HG02970 (cell line): ENCODE measurements at regions not wholly inside any gene's neighbourhood (a gene's known extent, or its start where the extent isn't known, plus 50 kb on each side); places are given as distances from the start of the nearest gene placed in this dataset.
"Not testable (repeated sequence)": the region's sequence is repeated elsewhere in the genome, so short reads cannot be mapped to it uniquely, and the experiment has no call there.

ENCODE experiments used
- ATAC-seq: cut with Tn5 transposase; IDR thresholded peaks from one replicate; pipeline ENCODE4 v1.9.1; 2021; ENCODE audit warnings: mild to moderate bottlenecking, moderate library complexity, moderate number of reproducible peaks; ENCODE audit not compliant: unreplicated experiment, low FRiP score

DNA sequence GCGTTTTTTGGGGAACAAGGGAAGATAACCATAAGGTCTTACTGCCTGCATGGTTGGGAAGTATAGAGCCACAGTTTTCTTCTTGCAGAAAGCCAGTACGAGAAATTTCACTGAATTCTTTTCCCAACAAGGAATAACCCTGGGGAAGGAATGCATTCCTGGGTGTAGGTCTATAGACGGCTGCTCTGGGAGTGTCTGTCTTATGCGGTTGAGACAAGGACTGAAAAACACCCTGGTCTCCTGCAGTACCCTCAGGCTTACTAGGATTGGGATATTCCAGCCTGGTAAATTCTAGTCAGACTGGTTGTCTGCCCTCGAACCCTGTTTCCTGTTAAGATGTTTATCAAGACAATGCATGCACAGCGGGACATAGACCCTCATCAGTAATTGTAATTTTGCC is 984.3 kb upstream of the NUDT12 start:
- not testable (repeated sequence) for ATAC-seq

DNA sequence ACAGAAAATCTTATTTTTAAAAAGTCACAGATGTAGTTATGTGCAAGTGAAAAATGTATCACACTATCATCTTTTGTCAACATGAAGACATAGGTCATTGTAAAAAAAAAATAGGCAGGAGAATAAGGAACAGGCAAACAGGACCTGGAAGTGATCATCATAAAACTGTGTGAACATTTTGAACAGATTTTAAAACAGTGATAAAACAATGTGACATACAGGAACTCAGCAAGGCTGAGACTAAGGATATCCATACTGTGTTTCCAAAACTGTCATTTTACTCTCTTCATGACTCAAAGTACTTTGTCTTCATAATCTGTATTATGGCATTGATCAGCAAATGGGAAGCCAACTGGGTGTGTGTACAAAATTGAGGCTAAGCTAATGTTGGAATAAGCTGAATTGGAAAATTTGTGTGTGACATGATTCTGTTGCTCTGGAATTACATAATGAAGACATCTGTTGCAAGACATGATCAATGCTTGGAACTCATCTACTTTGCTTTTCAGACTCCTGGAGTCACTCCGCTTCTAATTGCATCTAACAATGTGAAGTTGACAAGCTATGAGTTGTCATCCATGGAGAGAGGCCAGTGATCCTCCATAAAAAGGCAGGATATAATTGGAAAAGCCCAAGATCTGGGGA is 978.7 kb upstream of the NUDT12 start:
- no peak for ATAC-seq

DNA sequence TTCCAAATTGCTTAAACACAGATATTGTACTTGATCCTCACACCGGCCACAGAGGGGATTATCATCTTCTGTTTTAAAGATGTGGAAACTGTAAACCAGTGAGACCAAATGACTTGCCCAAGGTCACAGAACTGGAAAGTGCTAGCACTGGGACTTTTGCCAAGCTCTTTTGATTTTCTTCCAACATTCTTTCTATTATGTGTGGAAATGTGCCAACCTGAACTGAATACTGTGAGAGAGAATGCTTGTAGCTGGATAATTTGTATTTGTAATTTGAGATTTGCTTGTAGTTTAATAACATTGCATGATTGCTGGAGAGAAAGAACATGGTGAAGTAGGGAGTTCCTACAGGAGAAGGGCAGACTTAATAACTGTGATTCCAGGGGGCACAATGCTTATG is 977.9 kb upstream of the NUDT12 start:
- ATAC-seq, result no peak

DNA sequence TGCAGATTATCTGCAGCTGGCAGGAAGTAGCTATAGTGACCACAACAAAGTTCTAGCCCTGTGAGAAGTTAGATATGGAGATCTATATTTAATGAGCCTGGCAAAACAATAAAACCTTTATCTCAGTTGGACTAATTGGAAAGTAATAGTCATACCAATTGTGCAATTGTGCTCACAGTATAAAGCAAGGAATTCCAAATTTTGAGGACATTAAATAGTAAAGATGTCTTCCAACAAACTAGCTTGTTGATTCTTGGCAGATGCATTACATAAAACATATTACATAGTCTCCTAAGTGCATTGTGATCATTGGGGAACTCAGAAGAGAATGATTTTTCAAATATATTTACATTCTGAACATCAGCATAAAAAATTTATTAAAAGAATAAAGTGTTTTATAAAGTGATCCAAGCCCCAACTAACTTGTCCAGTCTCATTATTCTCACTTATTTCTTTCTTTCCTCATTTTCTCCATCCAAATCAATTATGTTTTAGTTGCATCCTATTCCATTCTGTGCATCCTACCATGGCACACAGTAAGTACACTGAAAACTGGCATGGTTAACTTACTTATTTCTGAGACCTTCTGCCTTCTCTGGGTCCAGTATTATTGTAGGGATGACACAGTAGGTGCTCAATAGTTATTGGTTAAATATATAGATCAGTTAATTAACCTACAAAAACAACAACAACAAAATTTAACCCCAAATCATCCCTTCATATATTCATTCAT is 977.2 kb upstream of the NUDT12 start:
- ATAC-seq, result no peak

DNA sequence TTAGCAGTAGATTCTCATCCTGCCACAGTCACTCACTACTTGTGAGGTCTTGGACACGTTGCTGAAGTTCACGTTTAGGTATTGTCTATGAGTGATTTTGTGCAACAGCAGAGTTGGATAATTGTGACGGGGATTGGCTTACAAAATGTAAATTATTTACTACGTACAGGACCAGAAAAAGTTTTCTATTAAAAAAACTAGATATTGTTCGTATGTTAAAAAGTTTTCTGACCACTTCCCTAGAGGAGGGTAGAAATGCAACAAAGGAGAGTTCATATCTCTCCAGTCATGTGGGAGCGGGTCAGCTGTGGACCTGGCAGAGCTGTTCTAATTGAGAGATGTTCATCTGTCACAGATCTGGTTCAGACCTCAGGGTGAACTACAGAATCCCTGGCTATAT is 976.1 kb upstream of the NUDT12 start:
- no peak for ATAC-seq

DNA sequence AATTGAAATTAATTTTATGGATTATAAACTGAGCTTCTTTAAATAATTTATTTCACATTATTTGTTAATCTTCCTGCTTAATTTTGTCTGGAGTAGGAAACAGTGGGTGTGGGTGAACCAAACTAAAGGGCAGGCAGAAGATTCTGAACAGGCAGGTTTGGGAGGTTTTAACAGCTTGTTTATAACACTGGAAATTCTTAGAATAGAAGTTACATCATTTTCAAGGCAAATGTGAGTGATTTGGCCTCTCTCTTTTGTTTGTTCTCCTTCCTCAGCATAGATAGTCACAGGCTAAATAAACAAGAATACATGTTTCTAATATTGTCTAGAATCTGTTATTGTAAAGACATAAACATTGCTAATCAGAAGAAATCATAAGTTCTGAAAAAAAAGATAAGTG is 970.9 kb upstream of the NUDT12 start:
- ATAC-seq, result no peak

DNA sequence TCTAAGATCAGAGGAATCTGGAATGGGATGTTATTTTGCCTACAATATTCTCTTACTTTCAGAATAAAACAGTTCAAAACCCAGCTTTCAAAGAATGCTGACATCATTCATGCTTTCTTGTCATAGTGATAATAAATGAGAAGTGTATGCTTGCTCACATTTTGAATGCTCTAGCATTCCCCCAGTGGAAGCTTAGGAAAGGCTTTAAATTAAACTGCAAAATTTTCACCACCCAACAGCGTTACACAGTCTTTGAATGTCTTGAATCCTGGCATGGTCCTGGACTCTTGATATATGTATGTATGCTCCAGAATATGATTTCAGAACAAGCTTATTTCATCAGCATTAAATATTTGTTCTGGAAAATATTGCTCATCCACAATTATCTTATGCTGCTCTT is 964.3 kb upstream of the NUDT12 start:
- no peak for ATAC-seq

DNA sequence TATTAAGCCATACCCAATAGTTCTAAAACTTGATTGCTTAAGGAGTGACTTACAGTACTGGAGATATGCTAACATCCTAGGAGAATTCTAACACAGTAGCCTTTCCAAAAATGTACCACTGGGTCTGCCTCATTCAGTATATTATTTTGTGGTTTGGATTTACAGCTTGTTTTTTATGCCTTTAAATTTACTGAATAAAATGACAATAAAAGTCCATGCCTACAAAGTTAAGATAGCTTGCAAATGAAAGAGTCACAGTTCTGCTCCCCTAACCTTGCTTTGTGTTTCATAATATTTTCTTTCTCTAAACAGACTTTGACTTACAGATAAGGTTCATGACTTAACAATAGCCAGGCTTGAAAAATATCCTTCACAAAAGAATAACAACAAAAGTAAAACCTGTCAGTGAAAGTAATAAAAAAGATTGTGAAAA is 951.1 kb upstream of the NUDT12 start:
- no peak for ATAC-seq

DNA sequence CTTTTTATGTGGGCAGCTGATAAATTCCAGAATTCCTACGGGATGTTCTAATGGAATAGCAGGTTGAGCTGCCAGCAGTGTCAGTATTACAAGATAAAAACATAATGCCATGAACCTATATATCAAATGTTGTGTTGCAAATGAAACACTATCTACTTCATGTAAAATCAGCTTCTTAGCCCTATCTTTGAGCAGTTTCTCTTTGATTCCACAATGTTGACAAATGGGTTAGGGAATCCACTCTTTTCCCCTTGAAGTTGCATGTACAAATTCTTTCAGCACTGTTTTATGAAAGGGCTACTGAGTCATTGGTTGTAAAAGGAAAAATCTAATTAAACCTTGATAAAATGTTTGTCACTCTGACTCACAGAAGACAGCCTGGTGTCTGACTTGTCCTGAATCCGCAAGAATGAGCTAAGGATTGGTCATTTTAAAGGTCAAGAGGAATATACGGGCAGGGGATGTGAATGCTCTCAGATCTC is 950.6 kb upstream of the NUDT12 start:
- no peak for ATAC-seq

DNA sequence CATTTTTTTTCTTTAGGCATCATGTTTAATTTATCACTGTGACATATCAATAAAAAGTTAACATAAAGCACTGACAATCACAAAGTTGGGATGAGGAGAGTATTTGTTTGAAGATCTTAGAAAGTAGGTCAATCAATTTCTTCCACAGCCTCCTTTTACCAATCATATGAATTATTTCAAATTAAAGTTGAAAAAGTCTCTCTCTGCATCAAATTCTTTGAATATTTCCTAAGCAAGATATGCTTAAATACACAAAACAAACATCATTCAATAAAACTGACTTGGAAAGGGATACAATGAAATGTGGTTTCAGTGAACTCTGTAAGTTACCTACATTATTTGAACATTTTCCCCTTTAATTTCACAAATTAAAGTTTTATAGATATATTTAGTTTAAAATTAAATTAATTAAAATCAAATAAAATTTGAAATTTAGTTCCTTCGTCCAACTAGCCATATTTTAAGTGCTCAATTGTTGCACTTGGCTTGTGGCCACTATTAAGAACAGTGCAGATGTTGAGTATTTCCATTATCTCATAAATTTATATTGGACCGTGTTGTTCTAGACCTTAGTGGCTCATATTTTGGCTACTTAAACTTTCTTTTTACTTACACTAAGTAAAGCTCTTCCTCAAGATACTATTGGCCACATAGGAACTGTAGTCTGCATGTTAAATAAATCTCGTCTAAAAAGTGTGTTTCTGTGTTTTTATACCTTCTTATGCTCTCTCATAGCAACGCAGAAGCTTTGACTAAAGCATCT is 949.7 kb upstream of the NUDT12 start:
- no peak for ATAC-seq

DNA sequence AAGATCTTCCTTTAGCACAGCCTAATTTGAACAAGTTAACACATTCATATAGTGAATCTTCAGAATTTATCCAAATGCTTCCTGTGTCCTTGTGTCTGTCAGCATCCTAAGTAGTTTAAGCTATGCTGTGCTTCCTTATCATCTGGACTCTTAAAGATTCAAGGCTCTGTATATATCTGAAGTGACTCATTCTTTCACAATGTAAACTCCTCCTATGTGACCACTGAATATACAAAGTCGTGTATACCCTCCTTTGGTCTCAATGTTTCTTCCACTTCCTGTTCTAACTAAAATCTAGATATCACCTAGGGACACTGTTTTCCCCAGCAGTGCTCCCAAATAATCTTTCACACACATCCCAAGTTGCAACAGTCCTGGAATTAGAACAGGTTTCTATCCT is 935.7 kb upstream of the NUDT12 start:
- ATAC-seq, result no peak

DNA sequence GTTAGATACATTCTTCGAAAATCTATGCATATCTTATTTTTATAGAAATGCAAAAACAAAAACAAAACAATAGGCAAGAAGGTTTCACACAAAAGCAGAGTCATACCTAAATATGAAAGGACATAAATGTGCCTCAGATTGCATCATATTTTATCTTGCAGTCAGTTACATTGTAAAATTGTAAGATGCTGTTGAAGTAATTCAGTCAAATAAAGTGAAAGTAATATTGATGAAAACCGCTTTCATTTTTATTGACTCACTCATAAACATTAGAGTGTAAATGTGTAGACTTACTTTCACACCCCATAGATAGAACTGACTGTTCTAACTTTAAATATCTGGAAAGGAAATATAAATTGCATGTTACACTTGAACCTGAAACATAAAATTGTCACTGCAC is 931.5 kb upstream of the NUDT12 start:
- ATAC-seq, result no peak

DNA sequence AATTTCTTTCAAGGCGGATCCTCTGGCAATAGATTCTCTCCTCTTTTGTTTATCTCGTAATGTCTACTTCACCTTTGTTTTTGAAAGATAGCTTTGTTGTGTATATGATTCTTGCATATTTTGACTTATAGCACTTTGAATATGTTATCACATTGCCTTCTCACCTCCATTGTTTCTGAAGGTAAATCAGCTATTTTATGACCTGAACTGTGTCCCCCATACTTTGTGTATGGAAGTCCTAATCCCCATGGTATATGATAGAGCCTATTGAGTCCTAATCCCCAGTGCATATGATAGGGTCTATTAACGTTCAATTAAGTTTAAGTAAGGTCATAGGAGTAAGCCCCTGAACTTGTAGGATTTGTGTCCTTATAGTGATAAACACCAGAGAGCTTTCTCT is 910.2 kb upstream of the NUDT12 start:
- no peak for ATAC-seq

DNA sequence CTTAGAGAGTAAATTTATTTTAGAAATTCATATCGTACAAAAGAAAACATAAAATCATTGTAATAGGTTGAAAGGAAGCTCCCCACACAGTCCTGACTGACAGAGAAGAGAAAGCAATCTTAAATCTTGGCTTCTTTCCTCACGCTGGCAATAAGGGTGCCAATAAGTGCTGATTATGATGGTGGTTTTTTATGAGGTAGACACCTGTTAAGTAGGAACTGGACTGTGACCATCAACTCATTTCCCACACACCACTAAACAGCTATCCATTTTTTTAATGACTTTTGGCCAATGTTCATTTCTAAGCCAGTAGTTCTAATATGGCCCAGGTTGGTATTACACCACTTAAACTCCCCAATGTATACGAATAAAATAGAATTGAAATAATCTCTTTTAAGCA is 893.5 kb upstream of the NUDT12 start:
- no peak for ATAC-seq

DNA sequence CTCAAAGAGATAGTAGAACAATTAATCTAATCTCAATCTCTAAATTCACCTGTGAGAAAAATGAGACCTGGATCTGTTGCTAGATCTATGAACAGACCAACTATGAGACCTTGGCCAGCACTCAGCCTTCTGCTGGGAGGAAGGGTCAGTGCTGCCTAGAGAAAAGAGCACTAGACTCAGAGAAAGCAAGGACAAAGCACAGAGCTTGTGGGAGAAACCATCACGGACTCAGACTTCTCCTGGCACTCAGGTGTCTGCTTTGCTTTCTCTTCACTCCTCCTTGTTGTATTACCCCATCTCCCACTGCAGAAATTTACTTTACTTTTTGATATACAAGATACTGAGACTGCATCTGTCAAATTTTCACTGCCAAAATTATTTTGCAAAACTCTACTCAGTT is 890.0 kb upstream of the NUDT12 start:
- no peak for ATAC-seq

DNA sequence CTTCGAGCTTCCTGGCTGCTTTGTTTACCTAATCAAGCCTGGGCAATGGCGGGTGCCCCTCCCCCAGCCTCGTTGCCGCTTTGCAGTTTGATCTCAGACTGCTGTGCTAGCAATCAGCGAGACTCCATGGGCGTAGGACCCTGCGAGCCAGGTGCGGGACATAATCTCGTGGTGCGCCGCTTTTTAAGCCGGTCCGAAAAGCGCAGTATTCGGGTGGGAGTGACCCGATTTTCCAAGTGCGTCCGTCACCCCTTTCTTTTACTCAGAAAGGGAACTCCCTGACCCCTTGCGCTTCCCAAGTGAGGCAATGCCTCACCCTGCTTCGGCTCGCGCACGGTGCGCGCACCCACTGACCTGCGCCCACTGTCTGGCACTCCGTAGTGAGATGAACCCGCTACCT is 889.3 kb upstream of the NUDT12 start:
- ATAC-seq, result not testable (repeated sequence)

DNA sequence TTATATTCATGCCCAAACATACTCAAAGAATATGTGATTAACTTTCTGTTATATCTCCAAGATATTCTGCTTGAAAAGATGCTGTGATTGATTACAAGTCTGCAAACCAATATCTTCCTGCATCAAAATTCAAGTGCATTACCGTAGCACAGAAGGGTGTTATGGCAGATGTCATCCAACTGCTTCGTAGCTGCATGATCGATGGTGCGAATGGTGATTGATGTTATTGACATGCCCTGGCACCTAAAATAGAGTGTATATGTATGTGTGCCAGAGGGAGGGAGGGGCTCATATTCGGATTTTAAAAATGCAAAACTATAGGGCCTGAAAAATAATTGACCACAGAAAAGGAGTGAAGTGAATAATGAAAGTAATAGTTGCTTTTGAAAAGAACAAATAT is 882.1 kb upstream of the NUDT12 start:
- ATAC-seq, result no peak

DNA sequence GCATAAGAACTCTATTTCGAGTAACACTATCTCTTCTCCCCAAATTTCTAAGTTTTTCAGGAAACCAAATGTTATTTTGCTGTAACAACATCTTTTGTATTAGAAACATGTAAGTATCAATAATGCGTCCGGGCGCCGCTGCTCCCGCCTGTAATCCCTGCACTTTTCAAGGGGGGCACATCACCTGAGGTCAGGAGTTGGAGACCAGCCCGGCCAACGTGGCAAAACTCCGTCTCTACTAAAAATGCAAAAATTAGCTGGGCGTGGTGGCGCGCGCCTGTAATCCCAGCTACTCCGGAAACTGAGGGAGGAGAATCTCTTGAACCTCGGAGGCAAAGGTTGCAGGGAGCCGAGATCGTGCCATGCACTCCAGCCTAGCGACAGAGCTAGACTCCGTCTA is 881.1 kb upstream of the NUDT12 start:
- no peak for ATAC-seq

DNA sequence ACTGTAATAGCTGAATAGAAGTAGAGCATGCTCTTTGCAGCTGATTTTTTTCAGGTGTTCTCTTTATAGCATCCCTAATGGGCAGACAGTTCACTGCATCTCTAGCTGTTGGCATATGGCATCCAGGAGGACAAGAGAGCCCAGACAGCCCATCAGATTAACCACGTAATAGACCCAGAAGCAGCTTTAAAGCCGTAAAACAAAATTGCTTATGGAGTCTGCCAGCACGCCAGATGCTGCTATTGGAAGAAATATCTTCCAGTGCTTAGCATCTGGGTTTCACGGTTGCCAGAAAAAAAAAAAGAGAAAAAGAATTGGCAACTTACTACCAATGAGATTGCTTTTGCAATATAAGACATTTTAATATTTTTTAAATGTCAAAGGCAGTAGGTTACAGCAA is 869.4 kb upstream of the NUDT12 start:
- no peak for ATAC-seq

DNA sequence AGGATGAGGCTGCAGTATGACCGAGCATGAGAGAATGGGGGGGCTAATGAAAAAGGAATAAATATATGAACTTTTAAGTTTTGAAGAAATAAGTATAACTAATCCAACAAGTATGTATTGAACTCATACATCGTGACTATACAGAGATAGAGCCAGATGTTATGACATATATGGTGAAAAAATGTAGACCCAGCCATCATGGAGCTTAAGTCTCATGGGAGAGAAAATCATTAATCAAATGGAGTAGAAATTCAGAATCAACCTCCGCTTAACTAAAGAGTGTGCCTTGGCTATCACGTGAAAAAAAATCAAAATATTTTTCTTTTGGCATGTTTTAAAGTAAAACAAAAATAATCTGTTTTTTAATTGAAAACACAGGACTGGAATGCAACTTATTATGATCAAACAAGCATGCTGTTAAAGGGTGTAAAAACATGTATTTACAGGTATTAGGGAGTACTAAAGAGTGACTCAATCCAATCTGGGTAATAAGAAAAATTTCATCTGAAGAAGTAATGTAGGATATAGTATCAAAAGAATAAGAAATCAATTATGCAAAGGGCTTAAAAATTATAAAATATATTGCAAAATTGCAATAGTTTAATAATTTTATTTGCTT is 868.5 kb upstream of the NUDT12 start:
- no peak for ATAC-seq

DNA sequence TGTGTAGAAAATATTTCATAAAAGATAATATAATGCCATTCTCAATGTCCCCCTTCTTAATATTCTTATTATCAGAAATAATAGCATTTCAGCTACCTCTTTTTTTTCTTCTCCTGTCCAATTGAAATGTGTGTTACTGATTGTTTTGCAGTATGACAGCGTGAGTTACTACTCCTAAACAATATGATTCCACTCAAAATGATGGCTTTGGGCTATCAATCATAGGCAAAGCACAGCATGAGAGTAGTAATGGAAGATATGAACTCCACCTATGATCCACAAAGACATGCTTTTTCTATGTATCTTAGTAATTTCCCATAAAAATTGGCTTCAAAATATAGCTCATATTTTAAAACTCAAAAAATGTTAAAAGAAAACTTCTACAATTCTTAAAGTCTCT is 867.3 kb upstream of the NUDT12 start:
- no peak for ATAC-seq
